ENCODE measurements at regions not wholly inside any gene's neighbourhood (a gene's known extent, or its start where the extent isn't known, plus 50 kb on each side); places are given as distances from the start of the nearest gene placed in this dataset.

GRCh38 chr6:4012826-4013225 is 66.1 kb downstream of the FAM217A start:
- no peak for ATAC-seq
- POLR2A ChIA-PET, result no interaction called here

GRCh38 chr6:4017058-4017739 is 61.7 kb downstream of the FAM217A start:
- ChIA-PET CTCF (interaction anchor here (1.2 kb wide), 1 partner anchor 168 kb away, joined by 9 read pairs; the partner anchor contains the start of gene FAM50B), POLR2A (interaction anchor here (1.1 kb wide), 1 partner anchor 505 kb away, joined by 4 read pairs; no protein-coding TSS in a partner anchor)
- H3K4me1 Mint-ChIP-seq, result peaks cover 35% of the 10 kb centered on the region
- H3K4me3 Mint-ChIP-seq, result peak overlapping the region; percentile 98
- ATAC-seq (no peak), DNase-seq (ENCODE audit: low spot score) (no peak)
- peak overlapping the region; percentile 100 for H3K27ac Mint-ChIP-seq
- TF ChIP-seq RELA (CRISPR knock-in tag; IDR thresholded peaks at IDR 0.05; ENCODE audit: borderline replicate concordance) (no peak), FOXP4 (CRISPR knock-in tag; IDR thresholded peaks at IDR 0.05) (no peak), MAX (CRISPR knock-in tag; IDR thresholded peaks at IDR 0.05) (no peak), MLX (CRISPR knock-in tag; IDR thresholded peaks at IDR 0.05) (no peak), OVOL2 (CRISPR knock-in tag; IDR thresholded peaks at IDR 0.05; ENCODE audit: borderline replicate concordance) (no peak), ZBTB21 (CRISPR knock-in tag; IDR thresholded peaks at IDR 0.05; ENCODE audit: borderline replicate concordance) (no peak), MYBL2 (CRISPR knock-in tag; IDR thresholded peaks at IDR 0.05) (no peak), TCF7 (CRISPR knock-in tag; IDR thresholded peaks at IDR 0.05; ENCODE audit: low read depth) (no peak), KAT7 (CRISPR knock-in tag; IDR thresholded peaks at IDR 0.05; ENCODE audit: borderline replicate concordance) (no peak), ARID4B (CRISPR knock-in tag; IDR thresholded peaks at IDR 0.05; ENCODE audit: borderline replicate concordance) (no peak), ZNF121 (CRISPR knock-in tag; IDR thresholded peaks at IDR 0.05) (no peak), GRHL2 (CRISPR knock-in tag; IDR thresholded peaks at IDR 0.05; ENCODE audit: insufficient replicate concordance, severe bottlenecking) (no peak)
- H3K36me3 Mint-ChIP-seq, result peaks cover 21% of the 10 kb centered on the region
- H3K9me3 Mint-ChIP-seq, result no peaks in the 10 kb centered on the region
- H3K27me3 Mint-ChIP-seq (ENCODE audit: low read depth), result no peaks in the 10 kb centered on the region

More at GRCh38 chr6:4012826-4013225, 66.1 kb downstream of the FAM217A start:
- no peaks in the 10 kb centered on the region for H3K27me3 Mint-ChIP-seq (ENCODE audit: low read depth)
- no peak overlapping the region for H3K4me3 Mint-ChIP-seq
- no peaks in the 10 kb centered on the region for H3K9me3 Mint-ChIP-seq
- H3K4me1 Mint-ChIP-seq, result peaks cover 29% of the 10 kb centered on the region
- CTCF ChIA-PET, result no interaction called here
- no peak for DNase-seq (ENCODE audit: low spot score)
- TF ChIP-seq RELA (CRISPR knock-in tag; IDR thresholded peaks at IDR 0.05; ENCODE audit: borderline replicate concordance) (no peak), ATF1 (CRISPR knock-in tag; IDR thresholded peaks at IDR 0.05) (no peak), ZMAT4 (CRISPR knock-in tag; IDR thresholded peaks at IDR 0.05) (no peak), NFE2L1 (CRISPR knock-in tag; IDR thresholded peaks at IDR 0.05) (no peak), MYBL2 (CRISPR knock-in tag; IDR thresholded peaks at IDR 0.05) (no peak), ETV6 (CRISPR knock-in tag; IDR thresholded peaks at IDR 0.05) (no peak), ATF2 (CRISPR knock-in tag; IDR thresholded peaks at IDR 0.05; ENCODE audit: borderline replicate concordance, low read depth) (no peak)
- no peak overlapping the region for H3K27ac Mint-ChIP-seq
- peaks cover 21% of the 10 kb centered on the region for H3K36me3 Mint-ChIP-seq

All from WTC11 (cell line).